Breast epithelium (tissue), 4 donors: ENCODE measurements at regions not wholly inside any gene's neighbourhood (a gene's known extent, or its start where the extent isn't known, plus 50 kb on each side); places are given as distances from the start of the nearest gene placed in this dataset.

Source experiments
- DNase-seq, 2 donors: peaks; one replicate each; pipeline ENCODE4 v3.0.0-alpha.2; 2019; ENCODE audit warnings: low spot score in 2 of 2
- H3K27ac ChIP-seq, 2 donors: fragments of 200-600 bp; sonication (generic) in 1 of 2; one replicate each; pipeline ENCODE4 v1.5.1; 2016 to 2019; ENCODE audit warnings: mild to moderate bottlenecking in 1 of 2
- H3K27me3 ChIP-seq, 2 donors: fragments of 200-600 bp; sonication (generic) in 1 of 2; one replicate each; pipeline versions ENCODE4 v1.5.1 to v1.6.0; 2017 to 2019; ENCODE audit warnings: control low read depth in 1 of 2, mild to moderate bottlenecking in 1 of 2
- H3K36me3 ChIP-seq: fragments of 200-600 bp; one replicate; pipeline ENCODE4 v1.5.1; 2019
- H3K4me1 ChIP-seq, 2 donors: fragments of 200-600 bp; sonication (generic); one replicate each; pipeline ENCODE4 v1.5.1; 2016 to 2019; ENCODE audit warnings: control low read depth in 1 of 2
- H3K4me3 ChIP-seq, 3 donors: fragments of 200-600 bp; sonication (generic); 1 replicate in 2 of 3; 2 replicates in 1 of 3; pipeline ENCODE4 v1.5.1; 2016 to 2019; ENCODE audit warnings: mild to moderate bottlenecking in 3 of 3, moderate library complexity in 2 of 3
- H3K9me3 ChIP-seq, 2 donors: fragments of 200-600 bp; sonication (generic) in 1 of 2; one replicate each; pipeline ENCODE4 v1.5.1; 2016 to 2019; ENCODE audit warnings: control low read depth in 1 of 2
- POLR2A ChIP-seq: fragments of 450-650 bp; IDR thresholded peaks from one replicate; pipeline ENCODE4 v1.6.1; 2016; ENCODE audit warnings: antibody characterized with exemption, mild to moderate bottlenecking, moderate library complexity
- POLR2AphosphoS5 ChIP-seq, 3 donors: sonication (generic); formaldehyde crosslinking; IDR thresholded peaks; one replicate each; pipeline ENCODE4 v1.6.1; 2017; ENCODE audit warnings: antibody characterized with exemption in 3 of 3
- intact Hi-C: fragments of 100-400 bp; cut with DNase I; formaldehyde crosslinking; loops from one replicate; pipeline ENCODE4 v1.15.1; 2023; ENCODE audit warnings: low total_unique reads
- TF ChIP-seq, protein P1 (sequence below), 3 donors: fragments of 450-650 bp; IDR thresholded peaks; one replicate each; pipeline ENCODE4 v1.5.1; 2016 to 2017; ENCODE audit warnings: antibody characterized with exemption in 3 of 3, mild to moderate bottlenecking in 3 of 3, moderate library complexity in 3 of 3

DNA sequence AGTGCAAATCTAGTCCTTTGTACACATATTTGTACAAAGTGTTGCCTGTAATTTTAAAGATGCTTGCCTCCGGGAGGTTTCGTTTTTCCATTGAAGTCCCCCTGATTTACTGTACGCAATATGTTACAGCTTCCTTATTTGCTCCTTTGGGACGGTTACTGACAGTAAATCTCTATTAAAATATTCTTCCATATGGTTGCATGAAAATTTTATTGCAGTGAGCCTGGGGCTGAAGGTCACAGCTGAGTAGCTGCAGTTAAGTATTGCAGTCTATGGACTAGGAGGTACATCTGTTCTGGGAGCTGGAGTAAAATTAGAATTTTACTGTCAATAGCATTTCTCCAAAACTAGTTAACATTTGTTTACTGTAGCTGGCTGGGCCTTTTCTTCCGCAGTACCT is 119.2 kb downstream of the ETAA1 start:
- no peaks in the 10 kb centered on the region for H3K4me1 ChIP-seq
- DNase-seq: no peak
- TF ChIP-seq POLR2AphosphoS5 (IDR thresholded peaks at IDR 0.05) (no peak), POLR2A (no peak)
- TF ChIP-seq, protein P1, sequence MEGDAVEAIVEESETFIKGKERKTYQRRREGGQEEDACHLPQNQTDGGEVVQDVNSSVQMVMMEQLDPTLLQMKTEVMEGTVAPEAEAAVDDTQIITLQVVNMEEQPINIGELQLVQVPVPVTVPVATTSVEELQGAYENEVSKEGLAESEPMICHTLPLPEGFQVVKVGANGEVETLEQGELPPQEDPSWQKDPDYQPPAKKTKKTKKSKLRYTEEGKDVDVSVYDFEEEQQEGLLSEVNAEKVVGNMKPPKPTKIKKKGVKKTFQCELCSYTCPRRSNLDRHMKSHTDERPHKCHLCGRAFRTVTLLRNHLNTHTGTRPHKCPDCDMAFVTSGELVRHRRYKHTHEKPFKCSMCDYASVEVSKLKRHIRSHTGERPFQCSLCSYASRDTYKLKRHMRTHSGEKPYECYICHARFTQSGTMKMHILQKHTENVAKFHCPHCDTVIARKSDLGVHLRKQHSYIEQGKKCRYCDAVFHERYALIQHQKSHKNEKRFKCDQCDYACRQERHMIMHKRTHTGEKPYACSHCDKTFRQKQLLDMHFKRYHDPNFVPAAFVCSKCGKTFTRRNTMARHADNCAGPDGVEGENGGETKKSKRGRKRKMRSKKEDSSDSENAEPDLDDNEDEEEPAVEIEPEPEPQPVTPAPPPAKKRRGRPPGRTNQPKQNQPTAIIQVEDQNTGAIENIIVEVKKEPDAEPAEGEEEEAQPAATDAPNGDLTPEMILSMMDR (IDR thresholded peaks at IDR 0.05): no peak
- no peak overlapping the region for H3K4me3 ChIP-seq
- no peaks in the 10 kb centered on the region for H3K9me3 ChIP-seq
- intact Hi-C loops: no loop called here
- H3K36me3 ChIP-seq: no peaks in the 10 kb centered on the region
- H3K27ac ChIP-seq: no peak overlapping the region
- no peaks in the 10 kb centered on the region for H3K27me3 ChIP-seq

DNA sequence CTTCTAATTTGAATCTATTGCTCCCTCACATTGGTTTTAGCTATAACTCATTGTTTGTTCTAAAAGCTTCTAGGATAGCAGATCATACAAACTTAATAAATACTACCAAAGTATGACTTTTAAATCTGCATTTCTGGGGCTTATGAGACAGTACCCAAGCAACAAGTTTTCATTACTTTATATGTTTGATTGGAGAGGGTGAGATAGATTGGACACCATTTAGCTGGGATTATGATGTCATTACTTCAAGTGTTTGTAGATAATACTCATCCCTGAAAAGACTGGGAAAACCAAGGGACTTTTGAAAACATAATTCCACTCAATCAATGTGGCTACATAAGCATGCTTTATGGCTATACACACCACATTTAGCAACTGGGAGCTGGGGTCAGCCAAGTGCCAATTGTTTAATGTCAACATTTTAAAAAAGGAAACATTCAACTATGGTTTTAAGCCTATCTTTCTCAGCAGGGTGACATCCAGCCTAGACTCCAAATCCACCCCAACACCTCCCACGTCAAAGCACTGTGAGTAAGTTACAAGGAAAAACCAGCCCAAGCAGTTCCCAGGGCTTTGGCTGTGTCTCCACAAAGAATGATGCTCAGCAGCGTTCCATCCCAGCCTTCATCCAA is 119.9 kb downstream of the ETAA1 start:
- Histone ChIP-seq H3K36me3 (no peaks in the 10 kb centered on the region), H3K27me3 (no peaks in the 10 kb centered on the region), H3K4me3 (no peak overlapping the region), H3K9me3 (no peaks in the 10 kb centered on the region), H3K4me1 (no peaks in the 10 kb centered on the region), H3K27ac (no peak overlapping the region)
- no peak for DNase-seq
- TF ChIP-seq, protein P1 (IDR thresholded peaks at IDR 0.05): no peak
- TF ChIP-seq POLR2AphosphoS5 (IDR thresholded peaks at IDR 0.05): no peak
- TF ChIP-seq POLR2A: no peak
- intact Hi-C loops: no loop called here

DNA sequence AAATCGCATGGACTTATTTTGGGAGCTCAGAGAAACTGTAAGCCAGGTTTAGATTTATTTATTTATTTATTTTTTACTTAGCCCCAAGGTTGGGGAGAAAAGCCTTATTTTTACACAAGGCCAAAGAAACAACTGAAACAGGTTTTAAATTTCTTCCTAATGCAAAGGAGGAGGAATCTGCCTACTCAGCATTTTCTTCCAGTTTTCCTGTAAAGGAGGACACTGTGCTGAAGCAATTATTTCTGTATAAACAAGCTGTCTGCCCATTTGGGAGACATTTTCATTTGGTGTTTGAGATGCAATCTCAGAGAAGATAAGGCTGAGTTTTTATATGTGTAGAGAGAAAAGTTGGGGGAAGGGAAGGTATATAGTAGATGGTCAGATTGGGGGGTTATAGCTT is 125.0 kb downstream of the ETAA1 start:
- intact Hi-C loops: no loop called here
- Histone ChIP-seq H3K27me3 (no peaks in the 10 kb centered on the region), H3K4me3 (no peak overlapping the region), H3K27ac (no peak overlapping the region), H3K4me1 (no peaks in the 10 kb centered on the region), H3K9me3 (no peaks in the 10 kb centered on the region), H3K36me3 (no peaks in the 10 kb centered on the region)
- no peak for DNase-seq
- TF ChIP-seq POLR2AphosphoS5 (IDR thresholded peaks at IDR 0.05): no peak
- no peak for TF ChIP-seq POLR2A
- TF ChIP-seq, protein P1 (IDR thresholded peaks at IDR 0.05): no peak

DNA sequence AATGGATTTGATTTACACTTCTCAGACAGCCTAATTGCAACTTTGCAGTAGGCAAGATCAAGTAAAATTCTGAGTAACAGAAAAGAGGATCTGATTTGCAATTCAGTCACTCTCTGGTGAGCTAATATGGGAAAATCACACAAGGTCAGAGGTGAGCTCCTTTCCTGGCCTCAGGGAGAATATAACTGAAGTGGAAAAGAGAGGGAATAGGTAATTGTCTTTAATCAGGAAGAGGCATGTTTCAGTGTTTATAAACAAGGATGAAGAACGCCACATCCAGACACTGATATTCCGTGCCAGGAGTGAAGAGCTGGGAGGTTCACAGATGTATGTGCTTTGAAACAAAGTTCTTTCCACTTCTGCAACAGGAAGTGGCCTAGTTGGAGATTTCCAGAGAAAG is 127.1 kb downstream of the ETAA1 start:
- Histone ChIP-seq H3K4me3 (no peak overlapping the region), H3K4me1 (no peaks in the 10 kb centered on the region), H3K27me3 (no peaks in the 10 kb centered on the region), H3K9me3 (no peaks in the 10 kb centered on the region), H3K27ac (no peak overlapping the region), H3K36me3 (no peaks in the 10 kb centered on the region)
- TF ChIP-seq POLR2AphosphoS5 (IDR thresholded peaks at IDR 0.05) (no peak), POLR2A (no peak)
- TF ChIP-seq, protein P1 (IDR thresholded peaks at IDR 0.05): no peak
- no peak for DNase-seq
- intact Hi-C loops: no loop called here

DNA sequence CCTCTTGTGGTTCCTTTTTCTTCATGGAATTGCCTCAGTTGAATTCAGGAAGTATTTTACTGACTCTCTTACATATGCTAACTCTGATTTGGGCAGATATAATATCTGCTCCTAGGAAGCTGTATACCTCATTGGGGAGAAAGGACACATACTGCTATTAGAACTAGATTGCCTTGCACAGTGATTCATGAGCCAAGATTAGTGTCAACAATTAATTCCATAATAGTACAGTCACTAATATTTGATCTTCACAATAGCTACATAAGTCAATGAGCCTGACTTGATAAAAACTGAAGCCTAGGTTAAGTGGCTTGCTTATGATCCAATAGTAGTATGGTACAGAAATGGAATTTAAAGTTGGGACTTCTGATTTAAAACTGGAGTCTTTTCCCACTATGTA is 127.6 kb downstream of the ETAA1 start:
- H3K36me3 ChIP-seq: no peaks in the 10 kb centered on the region
- no peak overlapping the region for H3K4me3 ChIP-seq
- H3K9me3 ChIP-seq: no peaks in the 10 kb centered on the region
- no peak overlapping the region for H3K27ac ChIP-seq
- no peaks in the 10 kb centered on the region for H3K4me1 ChIP-seq
- no peak for DNase-seq
- TF ChIP-seq POLR2AphosphoS5 (IDR thresholded peaks at IDR 0.05): no peak
- no peak for TF ChIP-seq POLR2A
- TF ChIP-seq, protein P1 (IDR thresholded peaks at IDR 0.05): no peak
- no peaks in the 10 kb centered on the region for H3K27me3 ChIP-seq
- intact Hi-C loops: no loop called here
